ENCODE measurements at regions not wholly inside any gene's neighbourhood (a gene's known extent, or its start where the extent isn't known, plus 50 kb on each side); places are given as distances from the start of the nearest gene placed in this dataset.
"Not testable (repeated sequence)": the region's sequence is repeated elsewhere in the genome, so short reads cannot be mapped to it uniquely, and the experiment has no call there.

GRCh38 chr10:81496626-81497025, 378.4 kb upstream of the NRG3 start:
- Histone ChIP-seq H3K27ac (no peak overlapping the region), H3K9me3 (no peaks in the 10 kb centered on the region), H3K4me3 (no peak overlapping the region), H3K27me3 (no peaks in the 10 kb centered on the region), H3K4me1 (ENCODE audit: insufficient read depth) (no peaks in the 10 kb centered on the region), H3K36me3 (no peaks in the 10 kb centered on the region)
- intact Hi-C loops (cut with DNase I) = no loop called here
- TF ChIP-seq CTCF (IDR thresholded peaks at IDR 0.05) = no peak
- no peak for TF ChIP-seq POLR2A (IDR thresholded peaks at IDR 0.05)
- no peak for TF ChIP-seq EP300 (IDR thresholded peaks at IDR 0.05)
- DNase-seq = no peak

- intact Hi-C loops (cut with DNase I) = no loop called here
- no peak for TF ChIP-seq EP300 (IDR thresholded peaks at IDR 0.05)
- TF ChIP-seq CTCF (IDR thresholded peaks at IDR 0.05) = no peak
- no peak for TF ChIP-seq POLR2A (IDR thresholded peaks at IDR 0.05)
- WGBS, 3 donors = 50 to 51% (median 50%) methylated on average over 3 of the region's 3 CpGs
Measured at GRCh38 chr10:81498011-81498551, 376.9 kb upstream of the NRG3 start.

GRCh38 chr10:81502677-81503359, 372.2 kb upstream of the NRG3 start:
- WGBS, 3 donors = 91 to 95% (median 92%) methylated on average over 27 to 35 of the region's 35 CpGs
- intact Hi-C loops (cut with DNase I) = no loop called here

More at GRCh38 chr10:81498011-81498551, 376.9 kb upstream of the NRG3 start:
- Histone ChIP-seq H3K36me3 (no peaks in the 10 kb centered on the region), H3K27ac (no peak overlapping the region), H3K4me1 (ENCODE audit: insufficient read depth) (no peaks in the 10 kb centered on the region), H3K27me3 (no peaks in the 10 kb centered on the region), H3K4me3 (no peak overlapping the region), H3K9me3 (no peaks in the 10 kb centered on the region)
- no peak for DNase-seq

GRCh38 chr10:81505777-81506176, 369.2 kb upstream of the NRG3 start:
- H3K4me3 ChIP-seq; H3K27me3 ChIP-seq; DNase-seq; intact Hi-C loops (cut with DNase I); H3K36me3 ChIP-seq; H3K4me1 ChIP-seq (ENCODE audit: insufficient read depth); H3K9me3 ChIP-seq; H3K27ac ChIP-seq: not testable (repeated sequence)
- 94 to 99% (median 95%) methylated on average over 25 of the region's 25 CpGs for WGBS, 3 donors

More at GRCh38 chr10:81502677-81503359, 372.2 kb upstream of the NRG3 start:
- Histone ChIP-seq H3K27ac (no peak overlapping the region), H3K9me3 (no peaks in the 10 kb centered on the region), H3K36me3 (no peaks in the 10 kb centered on the region), H3K4me3 (no peak overlapping the region), H3K27me3 (no peaks in the 10 kb centered on the region), H3K4me1 (ENCODE audit: insufficient read depth) (no peaks in the 10 kb centered on the region)
- no peak for DNase-seq
- TF ChIP-seq EP300 (IDR thresholded peaks at IDR 0.05) (no peak), CTCF (IDR thresholded peaks at IDR 0.05) (no peak), POLR2A (IDR thresholded peaks at IDR 0.05) (no peak)

- no peak for TF ChIP-seq POLR2A (IDR thresholded peaks at IDR 0.05)
- no peak for TF ChIP-seq EP300 (IDR thresholded peaks at IDR 0.05)
- TF ChIP-seq CTCF (IDR thresholded peaks at IDR 0.05) = no peak
- no peaks in the 10 kb centered on the region for H3K4me1 ChIP-seq (ENCODE audit: insufficient read depth)
- no peaks in the 10 kb centered on the region for H3K9me3 ChIP-seq
- no peak overlapping the region for H3K27ac ChIP-seq
- H3K36me3 ChIP-seq = no peaks in the 10 kb centered on the region
- no peaks in the 10 kb centered on the region for H3K27me3 ChIP-seq
- H3K4me3 ChIP-seq = no peak overlapping the region
- no peak for DNase-seq
- intact Hi-C loops (cut with DNase I) = no loop called here
Measured at GRCh38 chr10:81514811-81515210, 360.2 kb upstream of the NRG3 start.
